Cardiac fibroblast (primary cell): ENCODE measurements at regions not wholly inside any gene's neighbourhood (a gene's known extent, or its start where the extent isn't known, plus 50 kb on each side); places are given as distances from the start of the nearest gene placed in this dataset.
A peak's percentile ranks its signal among the peaks of the same experiment; 100 is the strongest.

Experiments used
- DNase-seq, 2 donors: peaks; one replicate each; pipeline versions ENCODE4 v3.0.0 to v3.0.0-alpha.2; 2010; ENCODE audit warnings: low read depth in 2 of 2
- H3K4me3 ChIP-seq, 2 donors: replicated peaks in 1 of 2; 1 replicate in 1 of 2; 2 replicates in 1 of 2; pipeline ENCODE4 v1.5.1; 2011; ENCODE audit warnings: low read depth in 2 of 2, low read length in 2 of 2, mild to moderate bottlenecking in 2 of 2, moderate library complexity in 1 of 2
- TF ChIP-seq, protein P1 (sequence below): IDR thresholded peaks from one replicate; pipeline ENCODE4 v1.5.1; 2011; ENCODE audit warnings: low read depth, mild to moderate bottlenecking, low read length, inconsistent platforms

DNA sequence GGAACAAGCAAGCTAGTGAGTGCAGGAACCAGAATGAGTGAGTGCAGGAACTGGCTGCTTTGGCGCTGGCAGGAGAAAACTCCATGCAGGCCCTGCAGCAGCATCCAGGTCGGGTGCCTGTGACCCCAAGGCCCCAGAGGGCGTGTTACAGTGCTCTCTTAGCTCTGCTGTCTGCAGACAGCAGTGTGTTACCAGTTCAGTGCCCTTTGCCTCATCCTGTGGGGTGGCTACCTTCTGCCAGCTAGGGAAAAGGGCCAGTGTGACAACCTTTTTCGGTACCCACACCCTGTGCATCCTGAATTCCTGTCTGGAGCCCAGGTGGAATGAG, 202.3 kb upstream of the SMIM31 start:
- no peak overlapping the region for H3K4me3 ChIP-seq
- TF ChIP-seq, protein P1, sequence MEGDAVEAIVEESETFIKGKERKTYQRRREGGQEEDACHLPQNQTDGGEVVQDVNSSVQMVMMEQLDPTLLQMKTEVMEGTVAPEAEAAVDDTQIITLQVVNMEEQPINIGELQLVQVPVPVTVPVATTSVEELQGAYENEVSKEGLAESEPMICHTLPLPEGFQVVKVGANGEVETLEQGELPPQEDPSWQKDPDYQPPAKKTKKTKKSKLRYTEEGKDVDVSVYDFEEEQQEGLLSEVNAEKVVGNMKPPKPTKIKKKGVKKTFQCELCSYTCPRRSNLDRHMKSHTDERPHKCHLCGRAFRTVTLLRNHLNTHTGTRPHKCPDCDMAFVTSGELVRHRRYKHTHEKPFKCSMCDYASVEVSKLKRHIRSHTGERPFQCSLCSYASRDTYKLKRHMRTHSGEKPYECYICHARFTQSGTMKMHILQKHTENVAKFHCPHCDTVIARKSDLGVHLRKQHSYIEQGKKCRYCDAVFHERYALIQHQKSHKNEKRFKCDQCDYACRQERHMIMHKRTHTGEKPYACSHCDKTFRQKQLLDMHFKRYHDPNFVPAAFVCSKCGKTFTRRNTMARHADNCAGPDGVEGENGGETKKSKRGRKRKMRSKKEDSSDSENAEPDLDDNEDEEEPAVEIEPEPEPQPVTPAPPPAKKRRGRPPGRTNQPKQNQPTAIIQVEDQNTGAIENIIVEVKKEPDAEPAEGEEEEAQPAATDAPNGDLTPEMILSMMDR = no peak
- no peak for DNase-seq

DNA sequence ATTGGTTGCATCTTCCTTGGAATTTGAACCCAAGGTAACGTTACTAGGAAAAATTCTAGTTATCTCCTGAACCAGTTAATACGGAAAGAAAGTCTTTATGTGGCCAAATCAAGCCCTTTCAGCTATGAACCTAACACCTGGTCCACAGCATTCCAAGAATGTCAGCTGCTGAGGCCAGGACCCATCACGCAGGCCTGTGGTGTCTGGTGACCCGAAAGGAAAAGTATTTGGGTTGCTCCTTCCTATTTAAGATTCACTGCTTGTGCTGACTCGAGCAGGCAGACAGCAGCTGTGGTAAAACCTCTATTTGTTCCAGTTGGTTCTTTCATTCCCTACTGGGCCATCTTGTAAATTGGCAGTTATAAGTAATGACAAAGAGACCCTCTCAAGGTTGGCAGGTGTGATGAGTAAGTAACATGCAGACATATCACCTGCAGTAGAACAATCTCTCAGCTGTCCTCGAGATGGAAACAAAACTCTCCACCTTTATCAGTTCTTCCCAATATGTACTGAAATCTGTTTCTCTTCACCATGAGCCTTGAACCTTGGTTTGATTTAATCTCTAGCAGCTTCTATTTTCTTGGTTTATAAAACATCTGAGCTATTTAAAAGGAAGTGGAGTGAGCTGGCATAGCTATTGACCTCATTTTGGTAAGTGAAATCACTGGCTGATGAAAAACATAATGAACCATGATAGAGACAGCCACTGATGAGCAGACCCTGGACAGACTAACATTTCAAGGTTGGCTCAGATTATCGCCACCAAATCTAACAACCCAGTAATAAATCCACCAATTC, 182.1 kb upstream of the SMIM31 start:
- no peak for DNase-seq
- no peak overlapping the region for H3K4me3 ChIP-seq
- TF ChIP-seq, protein P1 = no peak

DNA sequence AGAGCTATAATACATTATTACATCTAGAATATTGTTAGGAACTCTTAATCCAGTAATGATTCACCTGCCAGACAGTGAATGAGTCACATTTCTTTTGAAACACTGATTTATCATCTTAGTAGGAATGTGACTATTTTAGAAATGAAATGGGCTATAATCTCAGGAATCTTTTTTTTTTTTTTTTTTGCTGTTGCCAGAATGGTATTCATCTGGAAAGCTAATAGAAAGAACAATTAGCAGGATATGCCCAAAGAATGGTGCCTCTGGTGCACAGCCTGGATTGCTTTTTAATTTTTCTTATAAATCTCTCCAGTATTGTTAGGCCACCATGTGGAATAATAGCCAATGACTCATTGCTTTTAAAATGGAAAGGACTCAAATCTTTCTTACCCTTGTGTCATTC, 181.1 kb upstream of the SMIM31 start:
- peak in 1 of 2 donors; percentile 14 for DNase-seq
- H3K4me3 ChIP-seq = no peak overlapping the region
- TF ChIP-seq, protein P1 = no peak

DNA sequence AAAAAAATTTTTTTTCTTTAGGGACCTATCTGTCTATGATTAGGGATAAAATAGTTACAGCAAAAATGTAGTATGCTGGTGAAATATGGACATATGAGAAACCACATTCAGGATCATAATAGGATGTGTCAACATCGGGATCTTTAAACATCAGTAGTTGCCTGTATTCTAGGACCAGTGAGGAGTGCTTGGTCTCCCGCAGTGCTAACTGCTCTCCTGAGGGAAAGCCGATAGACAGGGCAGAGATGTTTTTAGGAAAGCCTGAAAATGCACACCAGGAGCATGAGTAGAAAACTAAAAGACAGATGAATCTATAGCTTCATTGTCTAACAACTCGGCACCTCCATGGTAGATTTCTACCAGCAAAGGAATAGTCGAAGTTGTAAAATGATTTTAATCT, 178.1 kb upstream of the SMIM31 start:
- no peak overlapping the region for H3K4me3 ChIP-seq
- no peak for DNase-seq
- TF ChIP-seq, protein P1 = no peak

DNA sequence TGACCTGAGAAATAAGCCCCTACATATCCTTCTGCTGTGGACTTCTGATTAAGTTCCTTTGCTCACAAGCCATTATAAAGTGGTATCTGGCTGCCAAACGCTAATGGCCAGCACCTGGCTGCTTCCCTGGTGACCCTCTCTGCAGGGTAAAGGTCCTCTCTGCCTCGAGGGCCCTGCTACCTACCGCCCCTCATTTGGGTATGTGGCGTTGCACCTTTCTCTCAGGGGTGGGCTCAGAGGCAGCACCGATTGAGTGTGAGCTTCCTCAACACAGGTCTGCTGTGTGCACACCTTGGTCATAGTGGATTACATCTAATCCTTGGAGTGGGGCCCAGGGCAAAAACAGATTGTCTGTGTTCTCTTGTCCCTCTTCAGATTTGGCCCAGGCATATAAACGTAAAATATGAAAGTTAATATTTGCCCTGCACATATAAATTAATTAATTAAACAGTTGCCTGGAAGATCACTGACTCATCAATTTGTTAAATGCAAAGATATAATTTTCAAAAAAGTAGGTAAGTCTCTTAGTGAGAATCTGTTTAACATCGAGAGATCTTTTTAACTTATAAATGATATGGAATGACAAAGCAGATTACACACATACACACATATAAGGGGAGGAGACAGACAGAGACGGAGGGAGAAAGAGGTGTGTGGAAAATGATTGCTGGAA, 174.5 kb upstream of the SMIM31 start:
- TF ChIP-seq, protein P1 = no peak
- DNase-seq = no peak
- H3K4me3 ChIP-seq = no peak overlapping the region

DNA sequence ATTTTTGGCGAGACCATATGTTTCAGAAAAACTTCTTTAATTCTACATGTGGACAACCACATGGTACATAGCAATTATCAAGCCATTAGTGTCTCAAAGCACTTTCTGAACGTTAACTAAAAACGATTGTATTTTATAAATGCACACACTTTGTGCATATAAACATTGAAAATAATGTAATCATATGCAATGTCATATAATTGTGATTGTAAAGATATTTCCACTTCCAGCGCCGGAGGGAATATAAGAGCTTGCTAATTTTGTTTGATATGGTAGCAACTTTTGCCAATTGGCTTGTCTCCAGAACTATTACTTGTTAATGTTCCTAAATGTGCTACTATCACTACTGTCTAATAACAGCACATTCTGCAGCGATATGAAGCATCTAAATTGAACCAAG, 162.3 kb upstream of the SMIM31 start:
- no peak for DNase-seq
- TF ChIP-seq, protein P1 = no peak

DNA sequence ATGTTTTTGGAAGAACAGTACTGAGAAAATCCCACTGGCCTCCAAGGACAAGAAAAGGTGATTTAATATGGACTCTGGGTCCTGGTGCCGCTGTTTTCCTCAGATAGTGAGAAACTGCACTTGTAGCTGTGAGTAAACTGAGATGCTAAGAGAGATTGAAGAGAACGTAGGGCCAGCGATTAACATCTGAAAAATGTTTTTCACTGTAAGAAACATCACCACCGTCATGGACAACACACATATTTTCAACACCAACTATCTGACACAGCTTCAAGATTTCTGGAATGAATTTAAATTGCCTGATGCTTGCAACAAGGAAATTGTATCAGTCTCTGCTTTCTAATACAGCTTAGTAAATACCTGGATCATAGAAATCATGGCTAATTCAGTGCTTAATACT, 158.2 kb upstream of the SMIM31 start:
- TF ChIP-seq, protein P1 = no peak
- no peak for DNase-seq
- no peak overlapping the region for H3K4me3 ChIP-seq

More for the DNA sequence above, 162.3 kb upstream of the SMIM31 start:
- H3K4me3 ChIP-seq = no peak overlapping the region
